Neural cell (in vitro differentiated cells): ENCODE measurements at regions not wholly inside any gene's neighbourhood (a gene's known extent, or its start where the extent isn't known, plus 50 kb on each side); places are given as distances from the start of the nearest gene placed in this dataset.

Experiments
- H2AFZ ChIP-seq: fragments of 200-600, 300-800 bp; sonication (generic), shearing (Covaris generic); 2 replicates; pipeline ENCODE4 v1.6.0; 2014; ENCODE audit warnings: low read depth, mild to moderate bottlenecking, antibody characterized with exemption, low read length, moderate library complexity
- H3F3A ChIP-seq: fragments of 200-600 bp; shearing (Covaris generic); 2 replicates; pipeline ENCODE4 v1.6.1; 2016; ENCODE audit warnings: mild to moderate bottlenecking, moderate library complexity, mixed read lengths, antibody characterized with exemption, low read length; ENCODE audit not compliant: insufficient read depth, poor library complexity, severe bottlenecking
- H3K27ac ChIP-seq: fragments of 200-600, 300-800 bp; sonication (generic), shearing (Covaris generic); 2 replicates; pipeline ENCODE4 v1.5.1; 2014; ENCODE audit warnings: mild to moderate bottlenecking, low read length, moderate library complexity
- H3K27me3 ChIP-seq: fragments of 300-800, 200-600 bp; sonication (generic), shearing (Covaris generic); 2 replicates; pipeline ENCODE4 v1.6.0; 2014; ENCODE audit warnings: mild to moderate bottlenecking, low read depth, low read length, moderate library complexity; ENCODE audit not compliant: insufficient read depth
- H3K36me3 ChIP-seq: fragments of 300-800, 200-600 bp; sonication (generic), shearing (Covaris generic); 2 replicates; pipeline ENCODE4 v1.5.1; 2014; ENCODE audit warnings: mild to moderate bottlenecking, antibody characterized with exemption, low read length, moderate library complexity; ENCODE audit not compliant: insufficient read depth
- H3K4me2 ChIP-seq: fragments of 300-800, 200-600 bp; sonication (generic), shearing (Covaris generic); 2 replicates; pipeline ENCODE4 v1.6.0; 2014; ENCODE audit warnings: mild to moderate bottlenecking, low read length
- H3K4me3 ChIP-seq: fragments of 300-800, 200-600 bp; sonication (generic), shearing (Covaris generic); 2 replicates; pipeline ENCODE4 v1.5.1; 2014; ENCODE audit warnings: mild to moderate bottlenecking, low read length, moderate library complexity
- H3K79me2 ChIP-seq: fragments of 200-600 bp; shearing (Covaris generic); replicated peaks from 2 replicates; pipeline ENCODE4 v1.6.0; 2014; ENCODE audit warnings: mild to moderate bottlenecking, low read length, moderate library complexity; ENCODE audit not compliant: insufficient read depth
- H3K9ac ChIP-seq: fragments of 300-800, 200-600 bp; sonication (generic), shearing (Covaris generic); 2 replicates; pipeline ENCODE4 v1.6.1; 2016; ENCODE audit warnings: mild to moderate bottlenecking, low read length, mixed read lengths
- H3K9me2 ChIP-seq: fragments of 200-600 bp; shearing (Covaris generic); 2 replicates; pipeline ENCODE4 v1.6.1; 2016; ENCODE audit warnings: mild to moderate bottlenecking, low read length, mixed read lengths; ENCODE audit not compliant: insufficient read depth
- H3K9me3 ChIP-seq: fragments of 200-600, 300-800 bp; sonication (generic), shearing (Covaris generic); 2 replicates; pipeline ENCODE4 v1.6.1; 2016; ENCODE audit warnings: mild to moderate bottlenecking, mixed run types, low read length, moderate library complexity, mixed read lengths
- H4K20me1 ChIP-seq: fragments of 200-600 bp; shearing (Covaris generic); 2 replicates; pipeline ENCODE4 v1.6.1; 2016; ENCODE audit warnings: mild to moderate bottlenecking, mixed run types; ENCODE audit not compliant: insufficient read depth
- EP300 ChIP-seq: fragments of 450-650 bp; conservative IDR thresholded peaks from 2 replicates; pipeline ENCODE4 v1.6.1; 2014; ENCODE audit warnings: antibody characterized with exemption, mild to moderate bottlenecking, moderate library complexity; ENCODE audit not compliant: poor library complexity, severe bottlenecking
- EZH2 ChIP-seq: fragments of 200-600, 300-800 bp; shearing (Covaris generic), sonication (generic); IDR thresholded peaks from 2 replicates; pipeline ENCODE4 v1.6.1; 2014; ENCODE audit warnings: antibody characterized with exemption, low read length, borderline replicate concordance, mild to moderate bottlenecking; ENCODE audit not compliant: insufficient read depth, poor library complexity, severe bottlenecking
- MXI1 ChIP-seq: fragments of 450-650 bp; conservative IDR thresholded peaks from 2 replicates; pipeline ENCODE4 v1.6.1; 2014; ENCODE audit warnings: antibody characterized with exemption, mild to moderate bottlenecking; ENCODE audit not compliant: poor library complexity, severe bottlenecking
- POLR2AphosphoS5 ChIP-seq: IDR thresholded peaks from 2 replicates; pipeline ENCODE4 v1.6.1; 2012
- RAD21 ChIP-seq: fragments of 450-650 bp; conservative IDR thresholded peaks from 2 replicates; pipeline ENCODE4 v1.6.1; 2014; ENCODE audit warnings: antibody characterized with exemption, mild to moderate bottlenecking, moderate library complexity
- REST ChIP-seq: IDR thresholded peaks from 2 replicates; pipeline ENCODE4 v1.6.1; 2012; ENCODE audit warnings: borderline replicate concordance
- SMC3 ChIP-seq: fragments of 450-650 bp; conservative IDR thresholded peaks from 2 replicates; pipeline ENCODE4 v1.6.1; 2014; ENCODE audit warnings: antibody characterized with exemption, mild to moderate bottlenecking, moderate library complexity; ENCODE audit not compliant: poor library complexity
- TAF1 ChIP-seq: IDR thresholded peaks from 2 replicates; pipeline ENCODE4 v1.6.1; 2012; ENCODE audit warnings: low read depth
- TF ChIP-seq, protein P1 (sequence below): fragments of 450-650 bp; IDR thresholded peaks from 2 replicates; pipeline ENCODE4 v1.5.1; 2014; ENCODE audit warnings: antibody characterized with exemption, mild to moderate bottlenecking, moderate library complexity; ENCODE audit not compliant: poor library complexity, severe bottlenecking

DNA sequence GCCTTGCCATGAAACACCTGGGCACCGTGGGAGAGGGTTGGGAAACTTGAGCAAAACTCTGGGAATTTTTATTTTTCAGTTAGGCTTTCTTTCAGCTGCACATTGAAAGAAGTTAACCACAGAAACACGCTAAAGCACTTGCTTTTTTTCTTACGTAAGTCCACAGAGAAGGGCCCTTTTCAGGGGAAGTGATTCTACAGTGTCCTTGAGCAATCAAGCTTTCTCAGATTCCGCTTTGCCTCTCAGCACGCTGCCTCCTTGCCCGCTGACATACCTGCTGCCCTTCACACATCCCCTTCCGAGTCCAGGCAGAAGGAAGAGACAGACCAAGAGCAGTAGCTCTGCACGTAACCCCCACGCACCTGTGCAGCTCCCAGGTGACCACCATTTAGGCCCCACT is 135.5 kb upstream of the MYT1L start:
- H3K9me2 ChIP-seq, result no peaks in the 10 kb centered on the region
- no peak overlapping the region for H2AFZ ChIP-seq
- H3F3A ChIP-seq, result no peaks in the 10 kb centered on the region
- no peaks in the 10 kb centered on the region for H3K9me3 ChIP-seq
- no peak overlapping the region for H3K27ac ChIP-seq
- H3K27me3 ChIP-seq, result no peaks in the 10 kb centered on the region
- H3K4me3 ChIP-seq, result no peak overlapping the region
- TF ChIP-seq REST (no peak), RAD21 (no peak), TAF1 (no peak), EZH2 (no peak), EP300 (no peak), MXI1 (no peak), SMC3 (no peak), POLR2AphosphoS5 (no peak)
- TF ChIP-seq, protein P1, sequence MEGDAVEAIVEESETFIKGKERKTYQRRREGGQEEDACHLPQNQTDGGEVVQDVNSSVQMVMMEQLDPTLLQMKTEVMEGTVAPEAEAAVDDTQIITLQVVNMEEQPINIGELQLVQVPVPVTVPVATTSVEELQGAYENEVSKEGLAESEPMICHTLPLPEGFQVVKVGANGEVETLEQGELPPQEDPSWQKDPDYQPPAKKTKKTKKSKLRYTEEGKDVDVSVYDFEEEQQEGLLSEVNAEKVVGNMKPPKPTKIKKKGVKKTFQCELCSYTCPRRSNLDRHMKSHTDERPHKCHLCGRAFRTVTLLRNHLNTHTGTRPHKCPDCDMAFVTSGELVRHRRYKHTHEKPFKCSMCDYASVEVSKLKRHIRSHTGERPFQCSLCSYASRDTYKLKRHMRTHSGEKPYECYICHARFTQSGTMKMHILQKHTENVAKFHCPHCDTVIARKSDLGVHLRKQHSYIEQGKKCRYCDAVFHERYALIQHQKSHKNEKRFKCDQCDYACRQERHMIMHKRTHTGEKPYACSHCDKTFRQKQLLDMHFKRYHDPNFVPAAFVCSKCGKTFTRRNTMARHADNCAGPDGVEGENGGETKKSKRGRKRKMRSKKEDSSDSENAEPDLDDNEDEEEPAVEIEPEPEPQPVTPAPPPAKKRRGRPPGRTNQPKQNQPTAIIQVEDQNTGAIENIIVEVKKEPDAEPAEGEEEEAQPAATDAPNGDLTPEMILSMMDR, result no peak
- H3K9ac ChIP-seq, result no peak overlapping the region
- no peaks in the 10 kb centered on the region for H3K79me2 ChIP-seq
- H3K36me3 ChIP-seq, result no peaks in the 10 kb centered on the region
- H4K20me1 ChIP-seq, result no peaks in the 10 kb centered on the region
- no peak overlapping the region for H3K4me2 ChIP-seq

DNA sequence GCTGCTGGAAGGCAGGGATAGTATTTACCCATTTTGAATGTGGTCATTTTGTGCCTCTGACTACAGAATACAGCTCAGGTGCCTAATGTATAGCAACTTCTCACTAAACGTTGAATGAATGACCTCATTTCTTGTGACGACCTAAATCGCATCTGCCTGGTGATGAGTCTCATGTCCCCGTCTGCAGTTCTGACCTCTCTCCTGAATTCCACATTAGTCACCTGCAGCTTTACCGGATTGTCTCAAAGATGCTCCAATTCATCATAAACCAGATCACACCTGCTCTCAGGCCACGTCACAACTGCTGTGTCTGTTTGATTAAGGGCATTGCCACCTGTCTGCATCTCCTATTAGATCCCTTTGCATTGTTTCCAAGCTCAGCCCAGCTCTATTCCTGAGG is 133.6 kb upstream of the MYT1L start:
- Histone ChIP-seq H3F3A (no peaks in the 10 kb centered on the region), H3K9me2 (no peaks in the 10 kb centered on the region), H4K20me1 (no peaks in the 10 kb centered on the region), H3K36me3 (no peaks in the 10 kb centered on the region), H3K4me3 (no peak overlapping the region), H3K79me2 (no peaks in the 10 kb centered on the region), H3K9ac (no peak overlapping the region), H3K4me2 (no peak overlapping the region), H2AFZ (no peak overlapping the region), H3K27ac (no peak overlapping the region), H3K9me3 (no peaks in the 10 kb centered on the region), H3K27me3 (no peaks in the 10 kb centered on the region)
- TF ChIP-seq RAD21 (no peak), SMC3 (no peak), TAF1 (no peak), EZH2 (no peak), EP300 (no peak), REST (no peak), MXI1 (no peak), POLR2AphosphoS5 (no peak)
- TF ChIP-seq, protein P1, result no peak
